Thymus (tissue), 11 donors: ENCODE measurements at regions not wholly inside any gene's neighbourhood (a gene's known extent, or its start where the extent isn't known, plus 50 kb on each side); places are given as distances from the start of the nearest gene placed in this dataset.

Experiments used
- DNase-seq, 9 donors: peaks; one replicate each; pipeline ENCODE4 v3.0.0-alpha.2; 2013; ENCODE audit warnings: low spot score in 9 of 9, low read depth in 6 of 9, missing footprints in 1 of 9
- H3K27ac ChIP-seq, 2 donors: one replicate each; pipeline ENCODE4 v1.5.1; 2013; ENCODE audit warnings: control low read depth in 1 of 2, low read depth in 1 of 2, low read length in 1 of 2, mild to moderate bottlenecking in 1 of 2, moderate library complexity in 1 of 2
- H3K27me3 ChIP-seq, 2 donors: one replicate each; pipeline ENCODE4 v1.5.1; 2013; ENCODE audit warnings: low read length in 1 of 2; ENCODE audit not compliant: control insufficient read depth in 2 of 2, insufficient read depth in 1 of 2
- H3K36me3 ChIP-seq, 2 donors: one replicate each; pipeline ENCODE4 v1.5.1; 2013; ENCODE audit warnings: low read length in 1 of 2, mild to moderate bottlenecking in 1 of 2, moderate library complexity in 1 of 2; ENCODE audit not compliant: control insufficient read depth in 2 of 2, insufficient read depth in 2 of 2
- H3K4me1 ChIP-seq, 2 donors: one replicate each; pipeline ENCODE4 v1.5.1; 2013; ENCODE audit warnings: low read length in 2 of 2; ENCODE audit not compliant: control insufficient read depth in 2 of 2, insufficient read depth in 2 of 2
- H3K4me3 ChIP-seq, 2 donors: one replicate each; pipeline ENCODE4 v1.5.1; 2013; ENCODE audit warnings: low read length in 2 of 2, control low read depth in 1 of 2, mild to moderate bottlenecking in 1 of 2
- H3K9me3 ChIP-seq, 2 donors: one replicate each; pipeline ENCODE4 v1.5.1; 2013; ENCODE audit warnings: low read length in 1 of 2, mild to moderate bottlenecking in 1 of 2; ENCODE audit not compliant: control insufficient read depth in 2 of 2, insufficient read depth in 1 of 2
- WGBS: extraction: QIAGEN DNeasy Blood & Tissue Kit; methylation state at CpG from one replicate; pipeline ENCODE4 v1.1.7; 2013; 5-methylcytosine and 5-hydroxymethylcytosine counted together
- donor health status: healthy.

- no peaks in the 10 kb centered on the region for H3K9me3 ChIP-seq
- H3K27ac ChIP-seq = no peak overlapping the region
- H3K4me1 ChIP-seq = peaks cover 0 to 8% of the 10 kb centered on the region in 2 donors
- no peak for DNase-seq
- no peak overlapping the region for H3K4me3 ChIP-seq
- H3K27me3 ChIP-seq = peaks cover 0 to 8% of the 10 kb centered on the region in 2 donors
- H3K36me3 ChIP-seq = no peaks in the 10 kb centered on the region
- 86% methylated on average over 11 of the region's 11 CpGs for WGBS
Measured at GRCh38 chr5:133842846-133843611, 125.4 kb downstream of the C5orf15 start.

GRCh38 chr5:133841831-133842750 lies 126.3 kb downstream of the C5orf15 start:
- no peak for DNase-seq
- H3K27ac ChIP-seq = no peak overlapping the region
- H3K27me3 ChIP-seq = peaks cover 0 to 6% of the 10 kb centered on the region in 2 donors
- H3K9me3 ChIP-seq = no peaks in the 10 kb centered on the region
- 90% methylated on average over 11 of the region's 11 CpGs for WGBS
- H3K36me3 ChIP-seq = no peaks in the 10 kb centered on the region
- no peak overlapping the region for H3K4me3 ChIP-seq
- H3K4me1 ChIP-seq = peaks cover 0 to 4% of the 10 kb centered on the region in 2 donors

GRCh38 chr5:133840168-133840567 lies 128.3 kb downstream of the C5orf15 start:
- WGBS = 87% methylated on average over 2 of the region's 2 CpGs
- Histone ChIP-seq H3K36me3 (no peaks in the 10 kb centered on the region), H3K4me1 (peaks cover 0 to under 1% of the 10 kb centered on the region in 2 donors), H3K27ac (no peak overlapping the region), H3K27me3 (peaks cover 0 to 6% of the 10 kb centered on the region in 2 donors), H3K9me3 (no peaks in the 10 kb centered on the region), H3K4me3 (no peak overlapping the region)
- no peak for DNase-seq

GRCh38 chr5:133839721-133840120 lies 128.7 kb downstream of the C5orf15 start:
- H3K4me1 ChIP-seq = no peaks in the 10 kb centered on the region
- H3K27me3 ChIP-seq = peaks cover 0 to 6% of the 10 kb centered on the region in 2 donors
- no peaks in the 10 kb centered on the region for H3K36me3 ChIP-seq
- no peak overlapping the region for H3K4me3 ChIP-seq
- WGBS = 84% methylated on average over 3 of the region's 3 CpGs
- no peak overlapping the region for H3K27ac ChIP-seq
- DNase-seq = no peak
- no peaks in the 10 kb centered on the region for H3K9me3 ChIP-seq

- DNase-seq = no peak
- H3K4me3 ChIP-seq = no peak overlapping the region
- H3K36me3 ChIP-seq = no peaks in the 10 kb centered on the region
- H3K4me1 ChIP-seq = no peaks in the 10 kb centered on the region
- peaks cover 0 to 6% of the 10 kb centered on the region in 2 donors for H3K27me3 ChIP-seq
- no peak overlapping the region for H3K27ac ChIP-seq
- 95% methylated on average over 3 of the region's 3 CpGs for WGBS
- no peaks in the 10 kb centered on the region for H3K9me3 ChIP-seq
Measured at GRCh38 chr5:133839090-133839489, 129.3 kb downstream of the C5orf15 start.

- Histone ChIP-seq H3K4me3 (no peak overlapping the region), H3K4me1 (no peaks in the 10 kb centered on the region), H3K9me3 (no peaks in the 10 kb centered on the region), H3K27me3 (peaks cover 0 to 6% of the 10 kb centered on the region in 2 donors), H3K27ac (no peak overlapping the region), H3K36me3 (no peaks in the 10 kb centered on the region)
- DNase-seq = no peak
- WGBS = 98% methylated on average over 3 of the region's 3 CpGs
Measured at GRCh38 chr5:133838286-133838685, 130.1 kb downstream of the C5orf15 start.

- WGBS = 87% methylated on average over 12 of the region's 12 CpGs
Measured at GRCh38 chr5:133831491-133832224, 136.8 kb downstream of the C5orf15 start.

GRCh38 chr5:133830911-133831310 lies 137.5 kb downstream of the C5orf15 start:
- no peaks in the 10 kb centered on the region for H3K36me3 ChIP-seq
- no peaks in the 10 kb centered on the region for H3K27me3 ChIP-seq
- peaks cover 0 to 6% of the 10 kb centered on the region in 2 donors for H3K4me1 ChIP-seq
- no peak overlapping the region for H3K27ac ChIP-seq
- WGBS = 93% methylated on average over 3 of the region's 3 CpGs
- no peak for DNase-seq
- peaks cover 0 to 1% of the 10 kb centered on the region in 2 donors for H3K9me3 ChIP-seq
- H3K4me3 ChIP-seq = no peak overlapping the region

More at GRCh38 chr5:133831491-133832224, 136.8 kb downstream of the C5orf15 start:
- H3K27me3 ChIP-seq = no peaks in the 10 kb centered on the region
- DNase-seq = no peak
- H3K4me3 ChIP-seq = no peak overlapping the region
- no peaks in the 10 kb centered on the region for H3K9me3 ChIP-seq
- no peak overlapping the region for H3K27ac ChIP-seq
- no peaks in the 10 kb centered on the region for H3K36me3 ChIP-seq
- H3K4me1 ChIP-seq = no peaks in the 10 kb centered on the region
